ENCODE measurements at regions not wholly inside any gene's neighbourhood (a gene's known extent, or its start where the extent isn't known, plus 50 kb on each side); places are given as distances from the start of the nearest gene placed in this dataset.

GRCh38 chr2:160651416-160652200, 158.0 kb upstream of the RBMS1 start:
- no peak for TF ChIP-seq ZNF274 (IDR thresholded peaks at IDR 0.05; ENCODE audit: low read depth, low read length)
- no peak for TF ChIP-seq YY1 (IDR thresholded peaks at IDR 0.05; ENCODE audit: insufficient read depth, insufficient read length)
- no peak for TF ChIP-seq SUZ12 (IDR thresholded peaks at IDR 0.05; ENCODE audit: extremely low read depth, insufficient read depth, insufficient read length)
